ENCODE measurements at regions not wholly inside any gene's neighbourhood (a gene's known extent, or its start where the extent isn't known, plus 50 kb on each side); places are given as distances from the start of the nearest gene placed in this dataset.
A peak's percentile ranks its signal among the peaks of the same experiment; 100 is the strongest.

GRCh38 chr5:158644301-158644700 lies 455.4 kb downstream of the EBF1 start:
- TF ChIP-seq CTCF (IDR thresholded peaks at IDR 0.05) (no peak), POLR2A (IDR thresholded peaks at IDR 0.05) (no peak)
- intact Hi-C loops (cut with DNase I): no loop called here
- no peak overlapping the region for H3K4me3 ChIP-seq
- no peaks in the 10 kb centered on the region for H3K27me3 ChIP-seq
- H3K27ac ChIP-seq: no peak overlapping the region
- H3K9me3 ChIP-seq (replicated peaks in 1 of 3): no peaks in the 10 kb centered on the region
- DNase-seq: no peak
- H3K36me3 ChIP-seq (replicated peaks in 1 of 2): no peaks in the 10 kb centered on the region
- no peaks in the 10 kb centered on the region for H3K4me1 ChIP-seq (replicated peaks in 1 of 2)

- WGBS, 4 donors: 69 to 85% (median 83%) methylated on average over 1 of the region's 1 CpG
- H3K27me3 ChIP-seq: no peaks in the 10 kb centered on the region
- TF ChIP-seq CTCF (IDR thresholded peaks at IDR 0.05) (no peak), POLR2A (IDR thresholded peaks at IDR 0.05) (no peak)
- no peaks in the 10 kb centered on the region for H3K36me3 ChIP-seq (replicated peaks in 1 of 2)
- intact Hi-C loops (cut with DNase I): no loop called here
- no peaks in the 10 kb centered on the region for H3K4me1 ChIP-seq (replicated peaks in 1 of 2)
- H3K27ac ChIP-seq: no peak overlapping the region
- no peak overlapping the region for H3K4me3 ChIP-seq
- no peaks in the 10 kb centered on the region for H3K9me3 ChIP-seq (replicated peaks in 1 of 3)
- no peak for DNase-seq
These were observed 455.9 kb downstream of the EBF1 start for GRCh38 chr5:158643840-158644239.

- Histone ChIP-seq H3K9me3 (replicated peaks in 1 of 3) (no peaks in the 10 kb centered on the region), H3K36me3 (replicated peaks in 1 of 2) (no peaks in the 10 kb centered on the region), H3K4me1 (replicated peaks in 1 of 2) (no peaks in the 10 kb centered on the region), H3K27ac (no peak overlapping the region), H3K4me3 (no peak overlapping the region), H3K27me3 (no peaks in the 10 kb centered on the region)
- intact Hi-C loops (cut with DNase I): no loop called here
- no peak for DNase-seq
- no peak for TF ChIP-seq POLR2A (IDR thresholded peaks at IDR 0.05)
- TF ChIP-seq CTCF (IDR thresholded peaks at IDR 0.05): no peak
These were observed 456.8 kb downstream of the EBF1 start for GRCh38 chr5:158642879-158643278.

GRCh38 chr5:158641016-158641415 lies 458.7 kb downstream of the EBF1 start:
- peak in 1 of 7 donors; percentile 66 for DNase-seq
- intact Hi-C loops (cut with DNase I): no loop called here
- Histone ChIP-seq H3K4me3 (no peak overlapping the region), H3K27me3 (no peaks in the 10 kb centered on the region), H3K36me3 (replicated peaks in 1 of 2) (no peaks in the 10 kb centered on the region), H3K9me3 (replicated peaks in 1 of 3) (no peaks in the 10 kb centered on the region), H3K27ac (no peak overlapping the region), H3K4me1 (replicated peaks in 1 of 2) (no peaks in the 10 kb centered on the region)
- 82 to 90% (median 89%) methylated on average over 3 of the region's 3 CpGs for WGBS, 4 donors
- TF ChIP-seq POLR2A (IDR thresholded peaks at IDR 0.05) (no peak), CTCF (IDR thresholded peaks at IDR 0.05) (peak in 1 of 6 experiments; percentile 11)

Data from adrenal gland (tissue), 9 donors.